ENCODE measurements at regions not wholly inside any gene's neighbourhood (a gene's known extent, or its start where the extent isn't known, plus 50 kb on each side); places are given as distances from the start of the nearest gene placed in this dataset.

DNA sequence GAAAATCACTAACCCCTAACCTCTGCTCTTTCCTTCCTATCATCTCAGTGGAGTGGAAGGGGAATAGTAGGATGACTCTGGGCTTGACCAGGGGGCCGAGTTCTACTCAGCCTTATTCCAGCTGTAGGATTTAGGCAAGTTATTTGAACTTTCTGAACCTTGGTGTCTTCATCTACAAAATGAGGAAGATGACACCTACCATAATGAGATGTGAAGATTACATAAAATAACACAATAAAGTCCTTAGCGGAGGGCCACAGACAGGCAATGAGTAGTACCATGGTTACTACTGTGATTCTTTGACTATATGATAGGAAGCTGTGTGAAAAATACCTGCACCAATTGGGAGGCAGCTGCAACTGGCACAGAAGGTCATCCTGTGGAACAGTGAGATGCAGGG lies 53.6 kb upstream of the PIM1 start:
- H3K4me3 ChIP-seq (ENCODE audit: low read depth, low read length) = no peak overlapping the region
- no peak for DNase-seq (ENCODE audit: low read depth, low spot score)
- POLR2A ChIA-PET = interaction anchor here (0.6 kb wide), 1 partner anchor 14 kb away, joined by 5 read pairs; no protein-coding TSS in a partner anchor
- TF ChIP-seq, protein P1, sequence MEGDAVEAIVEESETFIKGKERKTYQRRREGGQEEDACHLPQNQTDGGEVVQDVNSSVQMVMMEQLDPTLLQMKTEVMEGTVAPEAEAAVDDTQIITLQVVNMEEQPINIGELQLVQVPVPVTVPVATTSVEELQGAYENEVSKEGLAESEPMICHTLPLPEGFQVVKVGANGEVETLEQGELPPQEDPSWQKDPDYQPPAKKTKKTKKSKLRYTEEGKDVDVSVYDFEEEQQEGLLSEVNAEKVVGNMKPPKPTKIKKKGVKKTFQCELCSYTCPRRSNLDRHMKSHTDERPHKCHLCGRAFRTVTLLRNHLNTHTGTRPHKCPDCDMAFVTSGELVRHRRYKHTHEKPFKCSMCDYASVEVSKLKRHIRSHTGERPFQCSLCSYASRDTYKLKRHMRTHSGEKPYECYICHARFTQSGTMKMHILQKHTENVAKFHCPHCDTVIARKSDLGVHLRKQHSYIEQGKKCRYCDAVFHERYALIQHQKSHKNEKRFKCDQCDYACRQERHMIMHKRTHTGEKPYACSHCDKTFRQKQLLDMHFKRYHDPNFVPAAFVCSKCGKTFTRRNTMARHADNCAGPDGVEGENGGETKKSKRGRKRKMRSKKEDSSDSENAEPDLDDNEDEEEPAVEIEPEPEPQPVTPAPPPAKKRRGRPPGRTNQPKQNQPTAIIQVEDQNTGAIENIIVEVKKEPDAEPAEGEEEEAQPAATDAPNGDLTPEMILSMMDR (IDR thresholded peaks at IDR 0.05; ENCODE audit: insufficient read depth, low read length, missing control alignments) = no peak
- CTCF ChIA-PET = interaction anchor here (1.2 kb wide), 1 partner anchor 14 kb away, joined by 3 read pairs; no protein-coding TSS in a partner anchor

DNA sequence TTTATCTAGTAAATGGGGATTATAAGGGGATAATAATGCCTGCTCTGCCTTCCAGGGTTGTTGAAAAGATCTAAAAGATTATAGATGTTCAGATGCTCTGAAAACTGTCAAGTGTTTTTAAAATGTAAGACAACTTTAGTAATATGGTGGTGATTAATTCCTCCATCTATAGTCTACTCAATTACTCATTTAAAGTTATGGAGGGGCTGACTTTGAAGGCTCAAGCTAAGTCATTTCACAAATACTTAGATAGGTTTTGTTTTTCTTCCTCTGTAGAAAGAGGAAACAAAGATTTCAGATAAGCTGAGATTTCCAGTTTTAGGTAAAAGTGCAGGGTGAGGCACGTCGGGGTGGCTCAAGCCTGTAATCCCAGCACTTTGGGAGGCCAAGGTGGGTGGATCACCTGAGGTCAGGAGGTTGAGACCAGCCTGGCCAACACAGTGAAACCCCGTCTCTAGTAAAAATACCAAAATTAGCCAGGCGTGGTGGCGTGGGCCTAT lies 50.5 kb upstream of the PIM1 start:
- POLR2A ChIA-PET = interaction anchor here (0.7 kb wide), 1 partner anchor 52 kb away, joined by 3 read pairs; no protein-coding TSS in a partner anchor
- TF ChIP-seq, protein P1 (IDR thresholded peaks at IDR 0.05; ENCODE audit: insufficient read depth, low read length, missing control alignments) = no peak
- H3K4me3 ChIP-seq (ENCODE audit: low read depth, low read length) = no peak overlapping the region
- no peak for DNase-seq (ENCODE audit: low read depth, low spot score)
- CTCF ChIA-PET = interaction anchor here (0.8 to 1.4 kb wide), 2 partner anchors 9 to 60 kb away, joined by 4 to 6 read pairs; no protein-coding TSS in a partner anchor
